Neural cell (in vitro differentiated cells): ENCODE measurements at regions not wholly inside any gene's neighbourhood (a gene's known extent, or its start where the extent isn't known, plus 50 kb on each side); places are given as distances from the start of the nearest gene placed in this dataset.

Source experiments
- H2AFZ ChIP-seq: fragments of 200-600, 300-800 bp; sonication (generic), shearing (Covaris generic); 2 replicates; pipeline ENCODE4 v1.6.0; 2014; ENCODE audit warnings: low read depth, mild to moderate bottlenecking, antibody characterized with exemption, low read length, moderate library complexity
- H3F3A ChIP-seq: fragments of 200-600 bp; shearing (Covaris generic); 2 replicates; pipeline ENCODE4 v1.6.1; 2016; ENCODE audit warnings: mild to moderate bottlenecking, moderate library complexity, mixed read lengths, antibody characterized with exemption, low read length; ENCODE audit not compliant: insufficient read depth, poor library complexity, severe bottlenecking
- H3K27ac ChIP-seq: fragments of 200-600, 300-800 bp; sonication (generic), shearing (Covaris generic); 2 replicates; pipeline ENCODE4 v1.5.1; 2014; ENCODE audit warnings: mild to moderate bottlenecking, low read length, moderate library complexity
- H3K27me3 ChIP-seq: fragments of 300-800, 200-600 bp; sonication (generic), shearing (Covaris generic); 2 replicates; pipeline ENCODE4 v1.6.0; 2014; ENCODE audit warnings: mild to moderate bottlenecking, low read depth, low read length, moderate library complexity; ENCODE audit not compliant: insufficient read depth
- H3K36me3 ChIP-seq: fragments of 300-800, 200-600 bp; sonication (generic), shearing (Covaris generic); 2 replicates; pipeline ENCODE4 v1.5.1; 2014; ENCODE audit warnings: mild to moderate bottlenecking, antibody characterized with exemption, low read length, moderate library complexity; ENCODE audit not compliant: insufficient read depth
- H3K4me2 ChIP-seq: fragments of 300-800, 200-600 bp; sonication (generic), shearing (Covaris generic); 2 replicates; pipeline ENCODE4 v1.6.0; 2014; ENCODE audit warnings: mild to moderate bottlenecking, low read length
- H3K4me3 ChIP-seq: fragments of 300-800, 200-600 bp; sonication (generic), shearing (Covaris generic); 2 replicates; pipeline ENCODE4 v1.5.1; 2014; ENCODE audit warnings: mild to moderate bottlenecking, low read length, moderate library complexity
- H3K79me2 ChIP-seq: fragments of 200-600 bp; shearing (Covaris generic); replicated peaks from 2 replicates; pipeline ENCODE4 v1.6.0; 2014; ENCODE audit warnings: mild to moderate bottlenecking, low read length, moderate library complexity; ENCODE audit not compliant: insufficient read depth
- H3K9ac ChIP-seq: fragments of 300-800, 200-600 bp; sonication (generic), shearing (Covaris generic); 2 replicates; pipeline ENCODE4 v1.6.1; 2016; ENCODE audit warnings: mild to moderate bottlenecking, low read length, mixed read lengths
- H3K9me2 ChIP-seq: fragments of 200-600 bp; shearing (Covaris generic); 2 replicates; pipeline ENCODE4 v1.6.1; 2016; ENCODE audit warnings: mild to moderate bottlenecking, low read length, mixed read lengths; ENCODE audit not compliant: insufficient read depth
- H3K9me3 ChIP-seq: fragments of 200-600, 300-800 bp; sonication (generic), shearing (Covaris generic); 2 replicates; pipeline ENCODE4 v1.6.1; 2016; ENCODE audit warnings: mild to moderate bottlenecking, mixed run types, low read length, moderate library complexity, mixed read lengths
- H4K20me1 ChIP-seq: fragments of 200-600 bp; shearing (Covaris generic); 2 replicates; pipeline ENCODE4 v1.6.1; 2016; ENCODE audit warnings: mild to moderate bottlenecking, mixed run types; ENCODE audit not compliant: insufficient read depth
- CTCF ChIP-seq: fragments of 450-650 bp; IDR thresholded peaks from 2 replicates; pipeline ENCODE4 v1.5.1; 2014; ENCODE audit warnings: antibody characterized with exemption, mild to moderate bottlenecking, moderate library complexity; ENCODE audit not compliant: poor library complexity, severe bottlenecking
- EP300 ChIP-seq: fragments of 450-650 bp; conservative IDR thresholded peaks from 2 replicates; pipeline ENCODE4 v1.6.1; 2014; ENCODE audit warnings: antibody characterized with exemption, mild to moderate bottlenecking, moderate library complexity; ENCODE audit not compliant: poor library complexity, severe bottlenecking
- EZH2 ChIP-seq: fragments of 200-600, 300-800 bp; shearing (Covaris generic), sonication (generic); IDR thresholded peaks from 2 replicates; pipeline ENCODE4 v1.6.1; 2014; ENCODE audit warnings: antibody characterized with exemption, low read length, borderline replicate concordance, mild to moderate bottlenecking; ENCODE audit not compliant: insufficient read depth, poor library complexity, severe bottlenecking
- MXI1 ChIP-seq: fragments of 450-650 bp; conservative IDR thresholded peaks from 2 replicates; pipeline ENCODE4 v1.6.1; 2014; ENCODE audit warnings: antibody characterized with exemption, mild to moderate bottlenecking; ENCODE audit not compliant: poor library complexity, severe bottlenecking
- POLR2AphosphoS5 ChIP-seq: IDR thresholded peaks from 2 replicates; pipeline ENCODE4 v1.6.1; 2012
- RAD21 ChIP-seq: fragments of 450-650 bp; conservative IDR thresholded peaks from 2 replicates; pipeline ENCODE4 v1.6.1; 2014; ENCODE audit warnings: antibody characterized with exemption, mild to moderate bottlenecking, moderate library complexity
- SMC3 ChIP-seq: fragments of 450-650 bp; conservative IDR thresholded peaks from 2 replicates; pipeline ENCODE4 v1.6.1; 2014; ENCODE audit warnings: antibody characterized with exemption, mild to moderate bottlenecking, moderate library complexity; ENCODE audit not compliant: poor library complexity
- TAF1 ChIP-seq: IDR thresholded peaks from 2 replicates; pipeline ENCODE4 v1.6.1; 2012; ENCODE audit warnings: low read depth
- TF ChIP-seq, protein P1 (sequence below): IDR thresholded peaks from 2 replicates; pipeline ENCODE4 v1.6.1; 2012; ENCODE audit warnings: borderline replicate concordance

DNA sequence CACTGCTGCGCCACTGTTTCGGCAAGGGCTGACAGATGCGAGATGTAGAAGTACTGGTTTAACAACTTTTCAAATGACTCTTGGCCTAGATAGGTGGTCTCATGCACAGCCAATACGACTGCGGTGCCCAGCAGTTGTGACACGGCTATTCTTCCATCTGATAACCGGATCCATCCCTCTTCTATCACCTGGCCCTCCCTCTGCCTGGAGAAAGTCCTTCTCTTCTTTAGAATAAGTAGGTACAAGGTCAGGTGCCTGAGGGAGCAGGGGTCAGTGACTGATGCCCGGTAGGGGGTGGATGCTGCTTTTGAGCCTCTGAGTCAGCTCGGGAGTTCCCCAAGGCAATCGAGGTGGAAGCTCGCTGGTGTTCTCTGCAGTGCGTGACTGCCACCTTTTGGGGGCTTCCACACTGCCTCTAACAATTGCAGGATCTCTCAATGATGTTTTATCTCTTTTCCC is 166.8 kb upstream of the GRIK2 start:
- no peak overlapping the region for H3K4me2 ChIP-seq
- TF ChIP-seq POLR2AphosphoS5 = no peak
- peak; percentile 41 for TF ChIP-seq CTCF
- TF ChIP-seq SMC3 = peak; percentile 46
- TF ChIP-seq RAD21 = peak; percentile 45

GRCh38 chr6:101230866-101231265 is 162.6 kb upstream of the GRIK2 start:
- Histone ChIP-seq H3K27me3 (no peaks in the 10 kb centered on the region), H3K27ac (no peak overlapping the region), H3K79me2 (no peaks in the 10 kb centered on the region), H2AFZ (no peak overlapping the region), H3K4me2 (no peak overlapping the region), H3K9me2 (no peaks in the 10 kb centered on the region), H4K20me1 (no peaks in the 10 kb centered on the region), H3K36me3 (no peaks in the 10 kb centered on the region), H3K4me3 (no peak overlapping the region), H3K9me3 (no peaks in the 10 kb centered on the region), H3K9ac (no peak overlapping the region), H3F3A (no peaks in the 10 kb centered on the region)
- TF ChIP-seq POLR2AphosphoS5 (no peak), CTCF (no peak), EZH2 (no peak), TAF1 (no peak), SMC3 (no peak), RAD21 (no peak), EP300 (no peak), MXI1 (no peak)
- TF ChIP-seq, protein P1, sequence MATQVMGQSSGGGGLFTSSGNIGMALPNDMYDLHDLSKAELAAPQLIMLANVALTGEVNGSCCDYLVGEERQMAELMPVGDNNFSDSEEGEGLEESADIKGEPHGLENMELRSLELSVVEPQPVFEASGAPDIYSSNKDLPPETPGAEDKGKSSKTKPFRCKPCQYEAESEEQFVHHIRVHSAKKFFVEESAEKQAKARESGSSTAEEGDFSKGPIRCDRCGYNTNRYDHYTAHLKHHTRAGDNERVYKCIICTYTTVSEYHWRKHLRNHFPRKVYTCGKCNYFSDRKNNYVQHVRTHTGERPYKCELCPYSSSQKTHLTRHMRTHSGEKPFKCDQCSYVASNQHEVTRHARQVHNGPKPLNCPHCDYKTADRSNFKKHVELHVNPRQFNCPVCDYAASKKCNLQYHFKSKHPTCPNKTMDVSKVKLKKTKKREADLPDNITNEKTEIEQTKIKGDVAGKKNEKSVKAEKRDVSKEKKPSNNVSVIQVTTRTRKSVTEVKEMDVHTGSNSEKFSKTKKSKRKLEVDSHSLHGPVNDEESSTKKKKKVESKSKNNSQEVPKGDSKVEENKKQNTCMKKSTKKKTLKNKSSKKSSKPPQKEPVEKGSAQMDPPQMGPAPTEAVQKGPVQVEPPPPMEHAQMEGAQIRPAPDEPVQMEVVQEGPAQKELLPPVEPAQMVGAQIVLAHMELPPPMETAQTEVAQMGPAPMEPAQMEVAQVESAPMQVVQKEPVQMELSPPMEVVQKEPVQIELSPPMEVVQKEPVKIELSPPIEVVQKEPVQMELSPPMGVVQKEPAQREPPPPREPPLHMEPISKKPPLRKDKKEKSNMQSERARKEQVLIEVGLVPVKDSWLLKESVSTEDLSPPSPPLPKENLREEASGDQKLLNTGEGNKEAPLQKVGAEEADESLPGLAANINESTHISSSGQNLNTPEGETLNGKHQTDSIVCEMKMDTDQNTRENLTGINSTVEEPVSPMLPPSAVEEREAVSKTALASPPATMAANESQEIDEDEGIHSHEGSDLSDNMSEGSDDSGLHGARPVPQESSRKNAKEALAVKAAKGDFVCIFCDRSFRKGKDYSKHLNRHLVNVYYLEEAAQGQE = no peak

More for the DNA sequence above, 166.8 kb upstream of the GRIK2 start:
- Histone ChIP-seq H3F3A (no peaks in the 10 kb centered on the region), H3K36me3 (no peaks in the 10 kb centered on the region), H3K27ac (no peak overlapping the region), H3K4me3 (no peak overlapping the region), H2AFZ (no peak overlapping the region), H3K9me2 (no peaks in the 10 kb centered on the region), H4K20me1 (no peaks in the 10 kb centered on the region), H3K27me3 (no peaks in the 10 kb centered on the region), H3K9ac (no peak overlapping the region), H3K9me3 (no peaks in the 10 kb centered on the region), H3K79me2 (no peaks in the 10 kb centered on the region)
